Activated B cell treated with CpG ODN at 0.5 μM for 24 hours (primary cell): ENCODE measurements at regions not wholly inside any gene's neighbourhood (a gene's known extent, or its start where the extent isn't known, plus 50 kb on each side); places are given as distances from the start of the nearest gene placed in this dataset.

Experiments used
- ATAC-seq: fragments of 200-7000 bp; cut with Tn5 transposase; one replicate; pipeline ENCODE4 v1.10.0; 2021; ENCODE audit warnings: low read depth, mild to moderate bottlenecking, moderate library complexity
- CTCF ChIA-PET: fragments of 350-600 bp; sonication (Branson Sonifier 250); formaldehyde crosslinking; loops from one replicate; lab custom pipeline; 2021; ENCODE audit warnings: antibody characterized with exemption; lab: Charles Lee
- POLR2A ChIA-PET: fragments of 350-600 bp; sonication (Branson Sonifier 250); formaldehyde crosslinking; loops from one replicate; lab custom pipeline; 2021; ENCODE audit warnings: antibody characterized with exemption; lab: Charles Lee
- DNase-seq: peaks from one replicate; pipeline ENCODE4 v3.0.0; 2022
- H3K27ac Mint-ChIP-seq: one replicate; pipeline ENCODE4 v1.8.0; 2020; ENCODE audit warnings: mixed read lengths
- H3K27me3 Mint-ChIP-seq: one replicate; pipeline ENCODE4 v1.8.0; 2021; ENCODE audit warnings: mixed read lengths
- H3K36me3 Mint-ChIP-seq: one replicate; pipeline ENCODE4 v1.8.0; 2021; ENCODE audit warnings: low read depth, mixed read lengths
- H3K4me1 Mint-ChIP-seq: one replicate; pipeline ENCODE4 v1.8.0; 2021; ENCODE audit warnings: mixed read lengths
- H3K4me3 Mint-ChIP-seq: one replicate; pipeline ENCODE4 v1.8.0; 2020; ENCODE audit warnings: mild to moderate bottlenecking, mixed read lengths
- H3K9me3 Mint-ChIP-seq: one replicate; pipeline ENCODE4 v1.8.0; 2020; ENCODE audit warnings: mixed read lengths
- intact Hi-C: fragments of 100-400 bp; cut with micrococcal nuclease; formaldehyde crosslinking; loops from one replicate; pipeline ENCODE4 v1.15.1; 2024
- TF ChIP-seq, protein P1 (sequence below): fragments of 200-600 bp; IDR thresholded peaks from one replicate; pipeline ENCODE4 v1.8.0; 2022; ENCODE audit warnings: antibody characterized with exemption, mild to moderate bottlenecking

DNA sequence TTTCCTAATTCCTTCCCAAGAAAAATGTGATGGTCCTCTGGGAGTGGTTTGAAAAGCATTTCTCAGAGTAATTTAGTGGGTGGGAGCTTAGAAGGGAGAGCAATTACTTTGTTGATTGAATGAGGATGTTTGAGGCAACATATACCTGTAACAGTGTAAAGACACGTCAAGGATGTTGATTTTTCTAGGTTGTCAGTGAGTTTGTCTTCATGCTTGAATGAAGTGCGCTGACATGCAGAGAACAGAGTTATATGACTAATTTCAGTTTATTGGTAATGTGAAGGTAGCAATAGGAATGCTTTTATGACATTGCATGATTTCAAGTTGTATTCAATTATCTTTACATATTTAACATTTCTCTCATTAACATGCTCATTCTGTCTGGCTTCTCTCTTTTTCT lies 286.9 kb downstream of the NFKBIZ start:
- intact Hi-C loops, result loop anchor here (5.0 kb wide), 1 partner anchor 34 kb away; no protein-coding TSS in a partner anchor
- no peak for DNase-seq
- H3K27ac Mint-ChIP-seq, result no peak overlapping the region
- ChIA-PET POLR2A (no interaction called here), CTCF (no interaction called here)
- TF ChIP-seq, protein P1, sequence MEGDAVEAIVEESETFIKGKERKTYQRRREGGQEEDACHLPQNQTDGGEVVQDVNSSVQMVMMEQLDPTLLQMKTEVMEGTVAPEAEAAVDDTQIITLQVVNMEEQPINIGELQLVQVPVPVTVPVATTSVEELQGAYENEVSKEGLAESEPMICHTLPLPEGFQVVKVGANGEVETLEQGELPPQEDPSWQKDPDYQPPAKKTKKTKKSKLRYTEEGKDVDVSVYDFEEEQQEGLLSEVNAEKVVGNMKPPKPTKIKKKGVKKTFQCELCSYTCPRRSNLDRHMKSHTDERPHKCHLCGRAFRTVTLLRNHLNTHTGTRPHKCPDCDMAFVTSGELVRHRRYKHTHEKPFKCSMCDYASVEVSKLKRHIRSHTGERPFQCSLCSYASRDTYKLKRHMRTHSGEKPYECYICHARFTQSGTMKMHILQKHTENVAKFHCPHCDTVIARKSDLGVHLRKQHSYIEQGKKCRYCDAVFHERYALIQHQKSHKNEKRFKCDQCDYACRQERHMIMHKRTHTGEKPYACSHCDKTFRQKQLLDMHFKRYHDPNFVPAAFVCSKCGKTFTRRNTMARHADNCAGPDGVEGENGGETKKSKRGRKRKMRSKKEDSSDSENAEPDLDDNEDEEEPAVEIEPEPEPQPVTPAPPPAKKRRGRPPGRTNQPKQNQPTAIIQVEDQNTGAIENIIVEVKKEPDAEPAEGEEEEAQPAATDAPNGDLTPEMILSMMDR, result no peak
- no peaks in the 10 kb centered on the region for H3K27me3 Mint-ChIP-seq
- H3K4me1 Mint-ChIP-seq, result peaks cover 27% of the 10 kb centered on the region
- ATAC-seq, result peak; percentile 37
- no peaks in the 10 kb centered on the region for H3K36me3 Mint-ChIP-seq
- H3K9me3 Mint-ChIP-seq, result no peaks in the 10 kb centered on the region
- no peak overlapping the region for H3K4me3 Mint-ChIP-seq

DNA sequence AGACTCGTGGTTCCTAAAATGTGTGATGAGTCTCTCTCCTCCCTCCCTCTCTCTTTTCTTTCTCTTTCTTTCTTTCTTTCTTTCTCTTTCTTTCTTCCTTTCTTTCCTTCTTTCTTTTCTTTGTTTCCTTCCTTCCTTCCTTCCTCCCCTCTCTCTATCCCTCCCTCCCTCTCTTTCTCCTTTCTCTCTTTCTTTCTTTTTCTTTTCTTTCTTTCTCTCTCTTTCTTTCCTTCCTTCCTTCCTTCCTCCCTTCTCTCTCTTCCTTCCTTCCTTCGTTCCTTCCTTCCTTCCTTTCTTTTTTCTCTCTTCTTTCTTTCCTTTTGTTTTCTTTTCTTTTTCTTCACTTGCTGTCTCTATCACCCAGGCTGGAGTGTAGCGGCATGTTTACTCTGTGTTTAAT lies 290.8 kb downstream of the NFKBIZ start:
- ChIA-PET CTCF (no interaction called here), POLR2A (interaction anchor here (0.7 kb wide), 1 partner anchor 145 kb away, joined by 3 read pairs; no protein-coding TSS in a partner anchor)
- peaks cover 17% of the 10 kb centered on the region for H3K4me1 Mint-ChIP-seq
- H3K9me3 Mint-ChIP-seq, result no peaks in the 10 kb centered on the region
- H3K36me3 Mint-ChIP-seq, result no peaks in the 10 kb centered on the region
- no peak overlapping the region for H3K27ac Mint-ChIP-seq
- intact Hi-C loops, result no loop called here
- DNase-seq, result no peak
- no peak overlapping the region for H3K4me3 Mint-ChIP-seq
- ATAC-seq, result no peak
- TF ChIP-seq, protein P1, result no peak
- no peaks in the 10 kb centered on the region for H3K27me3 Mint-ChIP-seq

DNA sequence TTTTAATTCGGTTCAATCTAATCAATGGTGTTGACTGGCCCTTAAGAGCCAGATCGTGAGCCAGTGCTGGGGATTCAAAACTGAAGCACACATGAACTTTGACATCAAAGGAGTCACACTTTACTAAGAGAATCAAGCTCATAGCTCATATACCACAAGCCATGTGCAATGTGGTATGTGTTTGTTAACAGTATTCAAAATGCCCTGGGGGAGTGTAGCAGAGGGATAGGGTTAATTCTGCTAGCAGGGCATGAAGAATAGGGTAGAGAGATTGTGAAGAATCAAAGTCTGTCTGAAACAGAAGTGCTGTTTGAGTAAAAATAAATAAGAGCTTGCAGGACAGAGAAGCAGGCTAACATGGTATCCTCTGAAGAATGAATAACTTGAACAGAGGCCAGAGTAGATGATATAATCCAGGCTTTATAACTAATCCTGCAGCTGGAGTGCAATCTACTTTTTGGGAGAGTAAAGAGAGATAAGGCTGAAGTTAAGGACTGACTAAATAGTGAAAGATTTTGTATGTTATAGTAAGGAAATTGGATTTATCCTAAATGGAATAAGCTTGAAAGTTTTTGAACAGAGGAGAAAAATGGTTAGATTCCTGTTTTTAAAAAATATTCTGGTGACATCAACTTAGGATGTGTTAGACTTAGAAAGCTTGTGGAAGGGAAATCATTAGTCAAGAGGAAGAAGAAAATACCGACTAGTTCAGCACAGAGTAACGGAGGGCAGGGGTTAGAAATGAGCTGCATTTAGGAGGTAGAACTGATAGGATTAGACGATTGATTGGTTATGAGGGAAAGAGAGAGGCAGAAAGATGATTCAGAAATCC lies 292.0 kb downstream of the NFKBIZ start:
- Mint-ChIP-seq H3K9me3 (no peaks in the 10 kb centered on the region), H3K4me1 (peaks cover 5% of the 10 kb centered on the region), H3K27ac (no peak overlapping the region), H3K36me3 (no peaks in the 10 kb centered on the region), H3K4me3 (no peak overlapping the region), H3K27me3 (no peaks in the 10 kb centered on the region)
- no peak for ATAC-seq
- ChIA-PET POLR2A (interaction anchor here (0.6 kb wide), 1 partner anchor 81 kb away, joined by 9 read pairs; no protein-coding TSS in a partner anchor), CTCF (no interaction called here)
- TF ChIP-seq, protein P1, result no peak
- intact Hi-C loops, result no loop called here
- no peak for DNase-seq

DNA sequence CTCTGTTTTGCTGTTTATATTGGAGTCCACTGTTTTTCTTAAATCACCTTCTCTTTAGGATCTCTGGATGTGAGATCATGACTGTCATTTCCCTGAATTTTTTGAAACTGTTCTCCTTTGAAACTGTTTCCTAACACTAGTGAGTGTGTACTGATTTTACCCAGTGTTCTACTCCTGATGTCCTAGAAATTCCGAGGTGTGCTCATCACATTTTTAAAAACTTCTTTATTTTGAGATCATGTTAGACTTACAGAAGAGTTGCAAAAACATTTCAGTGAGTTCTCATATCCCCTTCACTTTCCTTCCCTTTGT lies 292.6 kb downstream of the NFKBIZ start:
- POLR2A ChIA-PET, result interaction anchor here (0.6 kb wide), 1 partner anchor 81 kb away, joined by 9 read pairs; no protein-coding TSS in a partner anchor
- no peaks in the 10 kb centered on the region for H3K4me1 Mint-ChIP-seq
- ATAC-seq, result no peak
- no peak overlapping the region for H3K4me3 Mint-ChIP-seq
- no peak overlapping the region for H3K27ac Mint-ChIP-seq
- no peaks in the 10 kb centered on the region for H3K27me3 Mint-ChIP-seq
- no peaks in the 10 kb centered on the region for H3K9me3 Mint-ChIP-seq
- intact Hi-C loops, result no loop called here
- TF ChIP-seq, protein P1, result no peak
- CTCF ChIA-PET, result no interaction called here
- no peak for DNase-seq
- no peaks in the 10 kb centered on the region for H3K36me3 Mint-ChIP-seq

DNA sequence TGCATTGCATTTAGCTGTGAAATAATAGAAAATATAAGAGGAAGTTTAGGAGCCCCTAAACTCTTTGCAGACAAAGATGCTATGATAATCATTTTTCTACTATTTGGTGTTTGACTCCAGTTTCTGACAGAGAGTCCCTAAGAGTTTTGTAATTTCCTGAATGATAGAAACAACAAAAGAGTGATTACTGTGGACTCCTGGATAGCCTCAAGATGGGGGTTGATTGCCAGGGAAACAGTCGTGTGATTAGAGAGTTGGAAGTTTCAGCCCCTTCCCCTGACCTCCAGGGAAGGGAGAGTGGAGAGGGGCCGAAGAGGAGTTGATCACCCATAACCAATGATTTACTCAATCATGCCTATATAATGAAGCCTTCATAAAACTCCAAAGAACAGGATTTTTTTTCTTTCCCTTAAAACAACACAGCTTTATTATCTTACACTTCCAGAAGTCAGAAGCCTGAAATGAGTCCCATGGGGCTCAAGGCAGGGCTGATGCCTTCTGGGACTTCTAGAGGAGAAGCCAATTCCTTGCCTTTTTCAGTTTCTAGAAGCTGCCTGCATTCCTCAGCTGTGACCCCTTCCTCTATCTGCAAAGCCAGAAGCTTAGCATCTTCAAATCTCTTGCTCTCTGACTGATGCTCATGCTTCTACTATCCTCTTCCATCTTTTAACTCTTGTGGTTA lies 292.3 kb upstream of the ZPLD1 start:
- no peak overlapping the region for H3K4me3 Mint-ChIP-seq
- ChIA-PET CTCF (no interaction called here), POLR2A (interaction anchor here (1.2 kb wide), 1 partner anchor 8 kb away, joined by 3 read pairs; no protein-coding TSS in a partner anchor)
- no peaks in the 10 kb centered on the region for H3K9me3 Mint-ChIP-seq
- intact Hi-C loops, result no loop called here
- TF ChIP-seq, protein P1, result no peak
- DNase-seq (no peak), ATAC-seq (no peak)
- no peak overlapping the region for H3K27ac Mint-ChIP-seq
- H3K27me3 Mint-ChIP-seq, result no peaks in the 10 kb centered on the region
- no peaks in the 10 kb centered on the region for H3K36me3 Mint-ChIP-seq
- no peaks in the 10 kb centered on the region for H3K4me1 Mint-ChIP-seq
